H1 (cell line): ENCODE measurements at regions not wholly inside any gene's neighbourhood (a gene's known extent, or its start where the extent isn't known, plus 50 kb on each side); places are given as distances from the start of the nearest gene placed in this dataset.
A peak's percentile ranks its signal among the peaks of the same experiment; 100 is the strongest.

Experiments used
- CTCF ChIA-PET: fragments of 300-600 bp; sonication (Branson Sonifier 250); formaldehyde crosslinking; loops from one replicate; lab custom pipeline; 2021; ENCODE audit not compliant: partially characterized antibody; lab: Charles Lee
- POLR2A ChIA-PET: fragments of 300-600 bp; sonication (Branson Sonifier 250); formaldehyde crosslinking; loops from one replicate; lab custom pipeline; 2021; ENCODE audit warnings: inconsistent platforms; ENCODE audit not compliant: partially characterized antibody; lab: Charles Lee
- DNase-seq, 2 experiments: peaks; one replicate each; pipeline versions ENCODE4 v3.0.0 to v3.0.0-alpha.2; 2010 to 2022; ENCODE audit warnings: low spot score in 2 of 2, low read depth in 1 of 2, mixed read lengths in 1 of 2
- FAIRE-seq: peaks from 2 replicates; lab custom pipeline; 2011; peaks lifted over from hg19 to GRCh38; lab: Jason Lieb, UNC
- H2AFZ ChIP-seq: 2 replicates; pipeline ENCODE4 v1.8.1; 2012; ENCODE audit warnings: low read length, inconsistent platforms
- H2AK5ac ChIP-seq: 2 replicates; pipeline ENCODE4 v1.6.1; 2013; ENCODE audit warnings: low read depth, low read length
- H2BK120ac ChIP-seq: replicated peaks from 2 replicates; pipeline ENCODE3; 2013; ENCODE audit warnings: low read depth, low read length, inconsistent platforms
- H2BK12ac ChIP-seq: 2 replicates; pipeline ENCODE4 v1.6.1; 2013; ENCODE audit warnings: low read depth, low read length
- H2BK15ac ChIP-seq: 2 replicates; pipeline ENCODE4 v1.6.1; 2013; ENCODE audit warnings: low read length
- H2BK20ac ChIP-seq: 2 replicates; pipeline ENCODE4 v1.6.1; 2013; ENCODE audit warnings: low read length
- H2BK5ac ChIP-seq: 2 replicates; pipeline ENCODE4 v1.6.1; 2013; ENCODE audit warnings: low read depth, low read length
- H3K14ac ChIP-seq: 2 replicates; pipeline ENCODE4 v1.6.1; 2013; ENCODE audit warnings: inconsistent platforms; ENCODE audit not compliant: insufficient read length
- H3K18ac ChIP-seq: 2 replicates; pipeline ENCODE4 v1.6.1; 2013; ENCODE audit warnings: low read length; ENCODE audit errors: extremely low read depth
- H3K23ac ChIP-seq: 2 replicates; pipeline ENCODE4 v1.6.1; 2013; ENCODE audit warnings: inconsistent platforms; ENCODE audit not compliant: insufficient read length
- H3K23me2 ChIP-seq: 2 replicates; pipeline ENCODE4 v1.6.1; 2013; ENCODE audit warnings: low read depth, low read length
- H3K27ac ChIP-seq: 2 replicates; pipeline ENCODE4 v1.6.1; 2011; ENCODE audit warnings: low read depth, low read length, inconsistent platforms
- H3K27me3 ChIP-seq, 4 experiments: replicated peaks in 1 of 4; 1 replicate in 1 of 4; 2 replicates in 3 of 4; pipeline versions ENCODE4 v1.6.1 to v1.8.1; 2011 to 2013; ENCODE audit warnings: low read length in 3 of 4, mild to moderate bottlenecking in 3 of 4, inconsistent platforms in 2 of 4, mixed read lengths in 2 of 4, moderate library complexity in 1 of 4; ENCODE audit not compliant: control insufficient read depth in 3 of 4, insufficient read depth in 3 of 4; ENCODE audit errors: extremely low read depth in 1 of 4
- H3K36me3 ChIP-seq, 4 experiments: 2 replicates each; pipeline versions ENCODE4 v1.6.1 to v1.8.1; 2011 to 2013; ENCODE audit warnings: mild to moderate bottlenecking in 4 of 4, low read length in 3 of 4, moderate library complexity in 2 of 4, control low read depth in 1 of 4, inconsistent platforms in 1 of 4; ENCODE audit not compliant: insufficient read depth in 4 of 4, control insufficient read depth in 2 of 4
- H3K4ac ChIP-seq: replicated peaks from 2 replicates; pipeline ENCODE3; 2013; ENCODE audit warnings: low read length, low read depth, mixed read lengths, inconsistent platforms; ENCODE audit not compliant: insufficient read length
- H3K4me1 ChIP-seq, 4 experiments: replicated peaks in 1 of 4; 1 replicate in 1 of 4; 2 replicates in 3 of 4; pipeline versions ENCODE4 v1.6.1 to v1.8.1; 2011 to 2013; ENCODE audit warnings: low read length in 3 of 4, inconsistent platforms in 2 of 4, mixed read lengths in 1 of 4; ENCODE audit not compliant: insufficient read depth in 4 of 4, control insufficient read depth in 3 of 4
- H3K4me2 ChIP-seq, 2 experiments: 2 replicates each; pipeline versions ENCODE4 v1.6.1 to v1.8.1; 2011 to 2013; ENCODE audit warnings: low read depth in 2 of 2, low read length in 2 of 2, control low read depth in 1 of 2, inconsistent platforms in 1 of 2, mild to moderate bottlenecking in 1 of 2; ENCODE audit not compliant: insufficient read depth in 1 of 2
- H3K4me3 ChIP-seq, 4 experiments: fragments of 200-600, 300-600 bp in 1 of 4; sonication (generic), shearing (Covaris generic), sonication (Bioruptor Twin) in 1 of 4; 2 replicates each; pipeline versions ENCODE4 v1.5.1 to v1.8.1; 2011 to 2016; ENCODE audit warnings: low read length in 4 of 4, low read depth in 3 of 4, control low read depth in 2 of 4, inconsistent platforms in 2 of 4, mild to moderate bottlenecking in 2 of 4, mixed read lengths in 1 of 4, moderate library complexity in 1 of 4; ENCODE audit not compliant: insufficient read depth in 2 of 4; ENCODE audit errors: extremely low read depth in 1 of 4
- H3K56ac ChIP-seq: replicated peaks from 2 replicates; pipeline ENCODE3; 2013; ENCODE audit warnings: low read depth, mild to moderate bottlenecking, mixed read lengths, low read length, inconsistent platforms; ENCODE audit not compliant: insufficient read length
- H3K79me1 ChIP-seq: 2 replicates; pipeline ENCODE4 v1.6.1; 2013; ENCODE audit warnings: low read depth, low read length, control low read depth
- H3K79me2 ChIP-seq, 2 experiments: 2 replicates each; pipeline versions ENCODE4 v1.6.1 to v1.8.1; 2012 to 2013; ENCODE audit warnings: low read length in 2 of 2, mild to moderate bottlenecking in 2 of 2, inconsistent platforms in 1 of 2; ENCODE audit not compliant: insufficient read depth in 2 of 2, control insufficient read depth in 1 of 2
- H3K9ac ChIP-seq, 4 experiments: replicated peaks in 1 of 4; 1 replicate in 1 of 4; 2 replicates in 3 of 4; pipeline versions ENCODE4 v1.6.1 to v1.8.1; 2011 to 2013; ENCODE audit warnings: low read depth in 3 of 4, low read length in 3 of 4, control low read depth in 2 of 4, mild to moderate bottlenecking in 2 of 4, moderate library complexity in 2 of 4, inconsistent platforms in 1 of 4; ENCODE audit errors: extremely low read depth in 1 of 4
- H3K9me3 ChIP-seq, 2 experiments: 2 replicates each; pipeline versions ENCODE4 v1.6.1 to v1.8.1; 2012 to 2013; ENCODE audit warnings: mild to moderate bottlenecking in 2 of 2, moderate library complexity in 2 of 2, control low read depth in 1 of 2, inconsistent platforms in 1 of 2, low read depth in 1 of 2, low read length in 1 of 2, mixed read lengths in 1 of 2; ENCODE audit not compliant: insufficient read depth in 2 of 2
- H4K20me1 ChIP-seq, 2 experiments: replicated peaks in 1 of 2; 2 replicates each; pipeline versions ENCODE3 to v1.8.1; 2011 to 2013; ENCODE audit warnings: inconsistent platforms in 2 of 2, low read length in 2 of 2, mild to moderate bottlenecking in 1 of 2; ENCODE audit not compliant: insufficient read depth in 2 of 2, control insufficient read depth in 1 of 2
- H4K5ac ChIP-seq: 2 replicates; pipeline ENCODE4 v1.6.1; 2013; ENCODE audit warnings: low read length, low read depth, mixed read lengths, inconsistent platforms; ENCODE audit not compliant: insufficient read length
- H4K8ac ChIP-seq: 2 replicates; pipeline ENCODE4 v1.8.0; 2013; ENCODE audit warnings: mild to moderate bottlenecking, moderate library complexity, low read length, inconsistent platforms; ENCODE audit not compliant: insufficient read depth; ENCODE audit errors: extremely low read depth
- H4K91ac ChIP-seq: replicated peaks from 2 replicates; pipeline ENCODE3; 2013; ENCODE audit warnings: low read length, mixed read lengths, inconsistent platforms; ENCODE audit not compliant: insufficient read length
- BACH1 ChIP-seq: IDR thresholded peaks from 2 replicates; pipeline ENCODE4 v1.6.1; 2012; ENCODE audit warnings: low read length, improper control_type of control experiment
- CREB1 ChIP-seq: IDR thresholded peaks from 2 replicates; pipeline ENCODE4 v1.6.1; 2012; ENCODE audit warnings: inconsistent platforms
- CTCF ChIP-seq, 3 experiments: IDR thresholded peaks; 1 replicate in 2 of 3; 2 replicates in 1 of 3; pipeline versions ENCODE4 v1.5.1 to v1.6.1; 2011; ENCODE audit warnings: low read length in 3 of 3, mild to moderate bottlenecking in 3 of 3, inconsistent platforms in 2 of 3, low read depth in 1 of 3, moderate library complexity in 1 of 3; ENCODE audit not compliant: insufficient read depth in 1 of 3; ENCODE audit errors: control extremely low read depth in 1 of 3
- JUND ChIP-seq: IDR thresholded peaks from 2 replicates; pipeline ENCODE4 v1.6.1; 2011; ENCODE audit warnings: mild to moderate bottlenecking, improper control_type of control experiment, low read length
- MAFK ChIP-seq: IDR thresholded peaks from 2 replicates; pipeline ENCODE4 v1.6.1; 2012; ENCODE audit warnings: low read depth, mild to moderate bottlenecking, improper control_type of control experiment, low read length
- NANOG ChIP-seq: IDR thresholded peaks from 2 replicates; pipeline ENCODE4 v1.6.1; 2011; ENCODE audit warnings: low read length, low read depth, mild to moderate bottlenecking, inconsistent platforms; ENCODE audit not compliant: insufficient read depth, poor library complexity, severe bottlenecking
- USF2 ChIP-seq: IDR thresholded peaks from 2 replicates; pipeline ENCODE4 v1.6.1; 2011; ENCODE audit warnings: low read length, improper control_type of control experiment
- WGBS, 2 experiments: shearing (Covaris generic) in 1 of 2; methylation state at CpG; one replicate each; pipeline versions ENCODE4 v1.1.6 to v1.1.7; 2013 to 2015; ENCODE audit warnings: low lambda C conversion rate in 2 of 2, mixed read lengths in 2 of 2, inconsistent platforms in 1 of 2, low coverage in 1 of 2, missing lambda C conversion rate in 1 of 2; ENCODE audit not compliant: insufficient replicate concordance in 2 of 2, insufficient coverage in 1 of 2, insufficient read length in 1 of 2; ENCODE audit errors: extremely low coverage in 1 of 2, missing lambda C conversion rate in 1 of 2; 5-methylcytosine and 5-hydroxymethylcytosine counted together

DNA sequence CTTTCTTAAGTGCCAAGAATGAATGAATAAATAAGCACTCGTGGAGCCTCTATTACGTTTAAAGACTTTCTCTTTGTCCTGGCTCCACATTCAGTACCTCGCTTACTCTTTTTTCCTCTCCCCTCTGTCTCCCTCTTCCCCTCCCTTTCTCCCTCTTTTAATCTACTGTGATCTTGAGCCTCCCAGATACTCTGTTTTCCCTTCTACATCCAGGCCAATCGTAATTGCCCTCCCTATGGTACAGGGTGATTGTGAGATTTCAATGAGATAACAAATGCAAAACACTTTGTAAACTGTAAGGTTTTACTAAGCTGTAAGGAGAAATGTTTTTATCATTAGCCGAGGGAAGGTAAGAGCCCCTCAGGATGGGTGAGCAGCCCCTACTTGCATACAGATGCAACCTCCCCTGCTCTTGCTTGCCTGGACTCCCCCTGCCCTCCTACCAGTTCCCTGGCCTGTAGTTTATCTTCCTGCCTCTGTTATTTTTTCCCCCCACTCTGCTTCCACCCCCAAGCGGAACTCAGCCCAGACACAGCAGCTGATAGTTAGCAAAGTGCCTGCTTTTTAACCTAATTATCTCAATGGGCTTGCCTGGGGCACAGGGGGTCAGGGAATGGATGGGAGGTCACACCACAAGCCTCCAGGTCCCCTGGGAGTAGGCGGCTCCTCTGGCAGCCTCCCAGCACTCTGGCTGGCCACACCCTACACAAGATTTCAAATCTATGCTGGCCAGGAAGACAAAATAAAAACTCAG lies 76.9 kb upstream of the CADM1 start:
- Histone ChIP-seq H4K8ac (no peak overlapping the region), H3K79me1 (no peaks in the 10 kb centered on the region), H3K79me2 (no peaks in the 10 kb centered on the region), H3K4me3 (no peak overlapping the region), H2BK5ac (no peak overlapping the region), H2AK5ac (no peak overlapping the region), H3K23ac (no peak overlapping the region), H2BK12ac (no peak overlapping the region), H4K91ac (no peak overlapping the region), H2AFZ (peak overlapping the region; percentile 6; the same call in 1 of the 2 replicates), H3K18ac (no peak overlapping the region), H3K4ac (no peak overlapping the region), H3K27me3 (no peaks in the 10 kb centered on the region), H4K5ac (no peak overlapping the region), H3K36me3 (no peaks in the 10 kb centered on the region), H2BK20ac (no peak overlapping the region), H3K4me2 (0 out of 4 replicates have a peak overlapping the region, but pooled peaks of 1 of the 2 experiments have one; percentile 17), H3K14ac (no peak overlapping the region), H3K23me2 (no peaks in the 10 kb centered on the region), H3K4me1 (peaks cover 2 to 11% (median 5%) of the 10 kb centered on the region in 4 experiments; a peak in 4 of 7 replicates), H3K9me3 (no peaks in the 10 kb centered on the region), H2BK15ac (no peak overlapping the region; the same call in 1 of the 2 replicates), H3K27ac (no peak overlapping the region), H3K56ac (no peak overlapping the region), H2BK120ac (no peak overlapping the region), H4K20me1 (no peaks in the 10 kb centered on the region), H3K9ac (no peak overlapping the region)
- ChIA-PET POLR2A (no interaction called here), CTCF (interaction anchor here (0.6 to 1.9 kb wide), 5 partner anchors 20 to 485 kb away, joined by 3 to 9 read pairs (median 4); no protein-coding TSS in a partner anchor)
- TF ChIP-seq BACH1: no peak
- TF ChIP-seq NANOG: no peak
- TF ChIP-seq MAFK: no peak
- TF ChIP-seq CTCF (IDR thresholded peaks at IDR 0.05; ENCODE audit: control extremely low read depth in 1 of 3, insufficient read depth in 1 of 3, low read depth in 1 of 3, low read length in 3 of 3): no peak
- no peak for TF ChIP-seq USF2
- TF ChIP-seq CREB1: no peak
- no peak for TF ChIP-seq JUND
- DNase-seq (no peak), FAIRE-seq (no peak)
- 58% methylated on average over 7 of the region's 7 CpGs; no CpG with 5 or more reads in 1 of the 2 experiments for WGBS, 2 experiments
